ENCODE measurements at regions not wholly inside any gene's neighbourhood (a gene's known extent, or its start where the extent isn't known, plus 50 kb on each side); places are given as distances from the start of the nearest gene placed in this dataset.

DNA sequence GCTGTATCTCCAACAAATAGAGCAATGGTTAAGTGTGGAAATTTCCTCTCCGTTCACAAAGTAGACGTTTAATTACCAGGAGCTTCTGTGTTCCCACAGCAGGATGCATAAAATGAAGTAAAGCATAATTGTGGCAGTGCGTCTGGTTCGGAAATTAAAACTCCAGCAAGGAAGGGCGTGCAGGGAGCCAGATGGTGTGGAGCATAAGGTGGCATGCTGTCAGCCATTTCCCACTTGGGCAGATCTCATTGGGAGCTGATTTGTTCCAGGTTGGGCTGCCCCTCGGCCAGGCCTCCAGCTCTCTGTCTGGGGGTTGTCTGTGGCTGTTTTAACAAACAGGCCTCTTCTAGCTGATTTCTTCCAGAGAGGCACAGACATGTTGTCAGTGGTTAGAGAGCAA lies 182.1 kb upstream of the CLNK start:
- no peaks in the 10 kb centered on the region for H3K27me3 ChIP-seq (ENCODE audit: insufficient read depth, poor library complexity, severe bottlenecking)
- no peak for DNase-seq (ENCODE audit: low read depth in 1 of 2, low spot score in 1 of 2)
- TF ChIP-seq, protein P1, sequence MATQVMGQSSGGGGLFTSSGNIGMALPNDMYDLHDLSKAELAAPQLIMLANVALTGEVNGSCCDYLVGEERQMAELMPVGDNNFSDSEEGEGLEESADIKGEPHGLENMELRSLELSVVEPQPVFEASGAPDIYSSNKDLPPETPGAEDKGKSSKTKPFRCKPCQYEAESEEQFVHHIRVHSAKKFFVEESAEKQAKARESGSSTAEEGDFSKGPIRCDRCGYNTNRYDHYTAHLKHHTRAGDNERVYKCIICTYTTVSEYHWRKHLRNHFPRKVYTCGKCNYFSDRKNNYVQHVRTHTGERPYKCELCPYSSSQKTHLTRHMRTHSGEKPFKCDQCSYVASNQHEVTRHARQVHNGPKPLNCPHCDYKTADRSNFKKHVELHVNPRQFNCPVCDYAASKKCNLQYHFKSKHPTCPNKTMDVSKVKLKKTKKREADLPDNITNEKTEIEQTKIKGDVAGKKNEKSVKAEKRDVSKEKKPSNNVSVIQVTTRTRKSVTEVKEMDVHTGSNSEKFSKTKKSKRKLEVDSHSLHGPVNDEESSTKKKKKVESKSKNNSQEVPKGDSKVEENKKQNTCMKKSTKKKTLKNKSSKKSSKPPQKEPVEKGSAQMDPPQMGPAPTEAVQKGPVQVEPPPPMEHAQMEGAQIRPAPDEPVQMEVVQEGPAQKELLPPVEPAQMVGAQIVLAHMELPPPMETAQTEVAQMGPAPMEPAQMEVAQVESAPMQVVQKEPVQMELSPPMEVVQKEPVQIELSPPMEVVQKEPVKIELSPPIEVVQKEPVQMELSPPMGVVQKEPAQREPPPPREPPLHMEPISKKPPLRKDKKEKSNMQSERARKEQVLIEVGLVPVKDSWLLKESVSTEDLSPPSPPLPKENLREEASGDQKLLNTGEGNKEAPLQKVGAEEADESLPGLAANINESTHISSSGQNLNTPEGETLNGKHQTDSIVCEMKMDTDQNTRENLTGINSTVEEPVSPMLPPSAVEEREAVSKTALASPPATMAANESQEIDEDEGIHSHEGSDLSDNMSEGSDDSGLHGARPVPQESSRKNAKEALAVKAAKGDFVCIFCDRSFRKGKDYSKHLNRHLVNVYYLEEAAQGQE (IDR thresholded peaks at IDR 0.05; ENCODE audit: insufficient replicate concordance, low read depth) = no peak
- no peak for TF ChIP-seq SPI1 (IDR thresholded peaks at IDR 0.05; ENCODE audit: borderline replicate concordance, low read depth)
- H3K4me3 ChIP-seq (replicated peaks; ENCODE audit: insufficient read depth, low read length) = no peak overlapping the region
- H3K27ac ChIP-seq (replicated peaks) = no peak overlapping the region

DNA sequence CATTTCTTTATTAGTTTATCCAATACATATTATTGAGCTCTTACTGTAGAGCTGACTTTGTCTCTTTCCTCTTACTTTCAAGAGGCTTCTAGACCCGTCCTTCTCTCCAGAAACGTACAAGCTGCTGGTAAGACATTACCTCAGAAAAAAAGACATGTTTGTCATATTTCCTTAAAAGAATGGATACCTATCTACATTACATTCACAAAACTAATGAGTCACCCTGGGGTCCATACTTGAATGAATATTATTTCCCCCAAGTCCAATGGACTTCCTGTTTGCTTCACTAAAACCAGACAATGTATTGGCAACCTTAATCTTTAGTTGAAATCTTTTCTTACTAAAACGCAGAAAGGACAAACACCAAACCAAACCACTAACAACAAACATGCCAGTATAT lies 176.5 kb upstream of the CLNK start:
- H3K27me3 ChIP-seq (ENCODE audit: insufficient read depth, poor library complexity, severe bottlenecking) = no peaks in the 10 kb centered on the region

DNA sequence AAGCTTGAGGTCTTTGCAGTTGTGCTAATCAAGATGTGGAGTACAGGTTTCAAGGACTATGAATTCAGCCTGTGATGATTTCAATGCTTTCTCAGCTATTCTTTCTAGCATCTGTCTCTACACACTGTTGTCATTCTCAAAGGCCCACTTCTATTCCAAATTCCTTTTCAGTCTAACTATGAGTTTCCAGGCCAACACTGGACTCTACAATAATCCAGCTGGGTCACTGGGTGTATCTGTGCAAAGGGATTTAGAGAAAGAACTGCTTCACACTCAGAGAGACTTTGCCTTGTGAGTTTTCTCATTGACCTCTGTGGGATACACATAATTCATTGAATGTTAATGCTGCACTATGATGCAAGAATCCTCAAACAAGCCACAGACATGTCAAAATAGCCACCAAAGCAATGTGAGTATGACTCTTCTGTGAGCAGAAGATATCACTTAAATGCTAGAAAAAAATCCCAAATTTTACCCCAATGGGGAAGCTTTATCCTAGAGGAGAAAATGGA lies 171.8 kb upstream of the CLNK start:
- DNase-seq (ENCODE audit: low read depth in 1 of 2, low spot score in 1 of 2) = no peak
- no peak overlapping the region for H3K4me3 ChIP-seq (replicated peaks; ENCODE audit: insufficient read depth, low read length)
- no peaks in the 10 kb centered on the region for H3K27me3 ChIP-seq (ENCODE audit: insufficient read depth, poor library complexity, severe bottlenecking)
- no peak for TF ChIP-seq GABPA (IDR thresholded peaks at IDR 0.05; ENCODE audit: low read depth)
- TF ChIP-seq SPI1 (IDR thresholded peaks at IDR 0.05; ENCODE audit: borderline replicate concordance, low read depth) = no peak
- TF ChIP-seq, protein P2, sequence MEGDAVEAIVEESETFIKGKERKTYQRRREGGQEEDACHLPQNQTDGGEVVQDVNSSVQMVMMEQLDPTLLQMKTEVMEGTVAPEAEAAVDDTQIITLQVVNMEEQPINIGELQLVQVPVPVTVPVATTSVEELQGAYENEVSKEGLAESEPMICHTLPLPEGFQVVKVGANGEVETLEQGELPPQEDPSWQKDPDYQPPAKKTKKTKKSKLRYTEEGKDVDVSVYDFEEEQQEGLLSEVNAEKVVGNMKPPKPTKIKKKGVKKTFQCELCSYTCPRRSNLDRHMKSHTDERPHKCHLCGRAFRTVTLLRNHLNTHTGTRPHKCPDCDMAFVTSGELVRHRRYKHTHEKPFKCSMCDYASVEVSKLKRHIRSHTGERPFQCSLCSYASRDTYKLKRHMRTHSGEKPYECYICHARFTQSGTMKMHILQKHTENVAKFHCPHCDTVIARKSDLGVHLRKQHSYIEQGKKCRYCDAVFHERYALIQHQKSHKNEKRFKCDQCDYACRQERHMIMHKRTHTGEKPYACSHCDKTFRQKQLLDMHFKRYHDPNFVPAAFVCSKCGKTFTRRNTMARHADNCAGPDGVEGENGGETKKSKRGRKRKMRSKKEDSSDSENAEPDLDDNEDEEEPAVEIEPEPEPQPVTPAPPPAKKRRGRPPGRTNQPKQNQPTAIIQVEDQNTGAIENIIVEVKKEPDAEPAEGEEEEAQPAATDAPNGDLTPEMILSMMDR (IDR thresholded peaks at IDR 0.05; ENCODE audit: insufficient read depth, low read length) = no peak
- no peak for TF ChIP-seq POLR2AphosphoS5 (IDR thresholded peaks at IDR 0.05; ENCODE audit: low read depth)
- TF ChIP-seq, protein P1 (IDR thresholded peaks at IDR 0.05; ENCODE audit: insufficient replicate concordance, low read depth) = no peak
- H3K27ac ChIP-seq (replicated peaks) = no peak overlapping the region

More for the DNA sequence above, 176.5 kb upstream of the CLNK start:
- Histone ChIP-seq H3K27ac (replicated peaks) (no peak overlapping the region), H3K4me3 (replicated peaks; ENCODE audit: insufficient read depth, low read length) (no peak overlapping the region)
- DNase-seq (ENCODE audit: low read depth in 1 of 2, low spot score in 1 of 2) = no peak
- no peak for TF ChIP-seq POLR2AphosphoS5 (IDR thresholded peaks at IDR 0.05; ENCODE audit: low read depth)
- TF ChIP-seq, protein P1 (IDR thresholded peaks at IDR 0.05; ENCODE audit: insufficient replicate concordance, low read depth) = no peak
- no peak for TF ChIP-seq GABPA (IDR thresholded peaks at IDR 0.05; ENCODE audit: low read depth)
- TF ChIP-seq, protein P2 (IDR thresholded peaks at IDR 0.05; ENCODE audit: insufficient read depth, low read length) = no peak
- no peak for TF ChIP-seq SPI1 (IDR thresholded peaks at IDR 0.05; ENCODE audit: borderline replicate concordance, low read depth)
